Stimulated activated CD4-positive, alpha-beta T cell treated with anti-CD3 and anti-CD28 coated beads, Interleukin-2, amount 100 ng/mL, for 24 hours (primary cell): ENCODE measurements at regions not wholly inside any gene's neighbourhood (a gene's known extent, or its start where the extent isn't known, plus 50 kb on each side); places are given as distances from the start of the nearest gene placed in this dataset.

Experiments used
- DNase-seq, 2 donors: peaks; one replicate each; pipeline ENCODE4 v3.0.0-alpha.2; 2020

GRCh38 chr18:10059610-10060468 lies 146.0 kb downstream of the VAPA start:
- DNase-seq: no peak

- DNase-seq: no peak
Observed at GRCh38 chr18:10060469-10060782, 146.6 kb downstream of the VAPA start.

GRCh38 chr18:10060841-10061240 lies 147.0 kb downstream of the VAPA start:
- no peak for DNase-seq

GRCh38 chr18:10061566-10062140 lies 147.8 kb downstream of the VAPA start:
- DNase-seq: no peak

GRCh38 chr18:10062302-10063300 lies 148.8 kb downstream of the VAPA start:
- DNase-seq: no peak

DNA sequence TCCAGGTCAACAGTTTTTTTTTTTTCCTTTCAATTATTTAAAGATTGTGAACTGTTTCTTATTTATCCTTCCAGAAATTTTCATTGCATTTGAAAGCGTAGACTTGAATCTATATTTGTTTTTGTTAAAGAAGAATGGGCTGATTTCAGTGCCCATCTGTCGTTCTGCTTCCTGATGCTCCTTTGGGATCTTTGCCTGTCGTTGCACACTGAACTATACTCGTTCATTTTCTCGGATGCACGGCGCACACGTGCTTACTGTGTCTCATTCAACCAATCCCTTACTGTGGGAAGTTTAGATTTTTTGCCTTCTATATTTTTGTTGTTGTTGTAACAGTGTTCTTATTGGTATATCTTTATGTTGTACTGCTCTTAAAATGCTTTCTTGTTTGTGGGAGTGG lies 149.7 kb downstream of the VAPA start:
- DNase-seq: no peak

DNA sequence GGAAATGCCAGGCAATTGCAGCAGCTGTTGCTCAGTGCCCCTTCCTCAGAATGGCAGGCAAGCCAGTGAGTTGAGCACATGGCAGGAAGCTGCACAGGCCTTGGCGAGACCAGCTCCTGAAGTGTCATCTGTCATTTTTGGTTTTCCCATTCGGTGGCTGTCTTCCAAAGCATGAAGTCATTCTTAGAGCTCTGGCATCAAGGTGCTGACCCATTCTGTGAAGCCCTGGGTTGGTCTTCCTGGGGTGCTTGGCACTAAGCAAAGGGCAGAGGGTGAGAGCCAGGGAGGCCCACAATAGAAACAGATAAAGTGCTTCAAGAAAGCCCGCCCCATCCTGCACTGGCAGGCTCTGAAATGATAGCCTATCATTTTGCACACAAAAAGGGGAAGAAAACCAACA lies 150.5 kb downstream of the VAPA start:
- no peak for DNase-seq

DNA sequence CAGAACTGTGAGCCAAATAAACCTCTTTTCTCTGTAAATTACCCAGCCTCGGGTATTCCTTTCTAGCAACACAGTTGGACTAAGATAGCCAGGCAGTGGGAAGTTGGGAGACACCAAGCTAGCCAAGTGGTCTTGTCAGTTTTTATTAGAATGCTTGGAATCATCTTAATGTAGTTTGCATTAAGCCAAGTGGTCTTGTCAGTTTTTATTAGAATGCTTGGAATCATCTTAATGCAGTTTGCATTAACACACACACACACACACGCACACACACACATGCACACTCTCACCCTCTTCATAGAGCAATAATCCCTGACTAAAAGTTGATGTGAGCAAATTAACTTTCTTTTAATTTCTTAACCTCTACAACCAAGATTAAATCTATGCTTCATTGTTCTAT lies 151.5 kb downstream of the VAPA start:
- no peak for DNase-seq

DNA sequence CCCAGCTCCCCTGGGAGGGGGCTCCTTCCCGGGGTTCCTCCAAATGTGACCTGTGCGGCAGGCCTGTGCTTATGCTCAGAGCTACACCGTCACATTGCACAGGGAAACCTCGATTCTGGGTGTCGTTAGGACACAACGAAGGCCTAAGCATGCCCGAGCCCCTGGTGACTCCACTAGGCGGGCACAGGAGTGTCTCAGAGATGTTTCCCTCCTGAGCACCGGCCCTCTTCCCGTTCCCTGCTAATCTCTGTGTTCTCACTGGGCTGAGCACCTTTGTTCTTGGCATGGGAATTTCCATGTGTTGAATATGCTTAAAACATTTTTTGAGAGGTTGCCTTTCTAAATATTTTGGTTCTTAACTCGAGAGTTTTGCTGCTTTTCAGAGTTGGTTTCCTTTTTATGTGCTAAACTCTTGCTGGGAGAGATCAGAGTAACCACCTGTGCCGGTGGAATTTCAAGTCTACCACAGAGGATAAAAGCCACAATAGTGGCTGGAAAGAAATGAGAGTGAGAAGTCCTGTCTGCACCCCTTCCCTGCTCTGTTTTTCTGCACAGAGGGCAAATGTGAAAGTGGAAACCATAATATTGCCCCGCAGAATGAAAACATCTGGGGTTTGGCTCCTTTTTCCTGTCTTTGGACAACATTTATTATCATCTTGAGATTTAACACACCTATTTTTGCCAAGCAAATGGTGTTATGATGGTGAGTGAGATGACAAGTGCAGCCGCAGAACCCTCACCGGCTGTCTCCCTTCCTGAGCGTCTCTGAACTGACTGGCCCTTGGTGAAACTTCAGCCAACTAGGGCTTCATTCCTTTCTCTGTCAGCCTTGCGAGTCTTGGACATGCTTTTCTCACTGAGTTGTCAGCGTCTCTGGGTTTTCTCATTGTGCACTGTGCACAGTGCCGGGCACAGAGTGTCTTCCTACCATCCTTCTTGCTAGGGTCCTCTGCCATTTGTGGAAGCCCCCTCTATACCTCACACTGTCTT lies 154.1 kb downstream of the VAPA start:
- no peak for DNase-seq

DNA sequence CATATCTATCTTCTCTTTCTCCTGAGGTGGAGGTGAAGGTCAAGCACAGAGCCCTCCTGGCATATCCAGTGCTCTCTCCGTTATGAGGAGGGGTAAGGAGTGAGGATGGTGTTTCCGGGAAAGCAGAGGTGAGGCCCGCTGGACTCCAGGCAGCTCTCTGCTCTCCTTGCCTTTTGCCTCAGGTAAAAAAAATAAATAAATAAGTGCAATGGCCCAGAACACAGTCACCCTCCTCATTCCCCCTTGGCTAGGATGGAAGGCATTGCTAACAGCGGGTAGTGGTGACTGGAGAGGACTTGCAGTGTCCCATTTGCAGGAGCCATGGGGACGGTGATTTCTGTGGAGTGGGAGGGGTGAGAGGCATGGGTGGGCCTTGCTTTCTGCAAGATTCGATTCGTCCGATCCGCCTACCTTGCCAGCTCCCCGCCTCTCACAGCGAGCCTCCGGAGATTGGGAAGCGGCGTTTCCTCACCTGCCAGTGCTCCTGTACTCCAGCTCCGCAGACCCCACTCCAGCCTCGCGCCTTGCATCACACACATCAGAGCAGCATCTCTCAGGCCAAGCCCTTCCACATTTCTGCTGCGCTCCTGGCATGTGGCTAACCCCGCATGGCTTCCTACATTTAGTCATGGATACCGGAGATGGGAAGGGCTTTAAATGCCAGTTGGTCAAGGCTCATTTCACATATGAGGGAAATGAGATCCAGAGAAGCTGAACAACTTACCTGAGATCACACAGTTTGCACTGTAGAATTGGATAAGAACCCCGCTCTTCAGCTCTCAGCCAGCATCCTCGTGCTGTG lies 155.2 kb downstream of the VAPA start:
- DNase-seq: no peak

DNA sequence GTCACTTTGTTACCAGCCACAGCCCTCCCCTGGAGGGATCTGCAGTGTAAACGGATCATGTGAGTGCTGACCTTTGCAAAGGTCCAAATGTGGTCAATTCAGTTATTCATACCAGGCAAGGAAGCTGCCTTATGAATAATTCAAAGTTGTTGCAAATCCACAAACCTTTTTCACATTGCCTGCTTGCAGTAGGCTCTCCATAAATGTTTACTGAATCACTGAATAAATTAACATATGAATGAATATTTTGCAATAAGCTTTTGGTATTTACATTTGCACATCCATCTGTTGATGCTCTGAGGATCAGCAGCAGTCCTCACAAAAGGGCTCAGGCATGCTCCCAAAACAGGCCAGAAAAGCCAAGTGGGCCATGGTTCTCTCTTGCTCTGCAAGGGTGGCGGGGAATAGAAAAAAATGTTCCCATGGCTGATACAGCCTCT lies 156.8 kb downstream of the VAPA start:
- DNase-seq: no peak

GRCh38 chr18:10072671-10073175 lies 158.9 kb downstream of the VAPA start:
- DNase-seq: no peak

DNA sequence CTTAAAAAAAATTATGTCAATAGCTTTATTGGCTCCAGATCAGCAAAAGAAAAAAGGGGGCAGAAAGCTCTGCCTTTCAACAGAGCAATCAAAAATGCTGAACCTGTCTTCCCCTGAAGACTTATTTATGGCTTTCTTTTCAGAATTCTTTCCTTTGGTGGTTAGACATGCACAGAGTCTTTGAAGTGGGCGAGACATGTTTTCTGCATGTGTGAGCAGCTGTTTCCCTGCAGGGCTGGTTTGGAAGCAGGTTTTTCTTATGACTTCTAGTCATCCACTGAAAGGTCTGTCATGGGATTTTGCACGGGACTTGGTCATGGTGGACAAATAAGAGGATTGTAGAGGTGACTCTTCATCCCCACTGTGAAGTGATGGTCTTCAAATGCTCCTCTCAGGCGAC lies 160.3 kb downstream of the VAPA start:
- no peak for DNase-seq

- DNase-seq: no peak
Observed at GRCh38 chr18:10074728-10075127, 160.9 kb downstream of the VAPA start.

DNA sequence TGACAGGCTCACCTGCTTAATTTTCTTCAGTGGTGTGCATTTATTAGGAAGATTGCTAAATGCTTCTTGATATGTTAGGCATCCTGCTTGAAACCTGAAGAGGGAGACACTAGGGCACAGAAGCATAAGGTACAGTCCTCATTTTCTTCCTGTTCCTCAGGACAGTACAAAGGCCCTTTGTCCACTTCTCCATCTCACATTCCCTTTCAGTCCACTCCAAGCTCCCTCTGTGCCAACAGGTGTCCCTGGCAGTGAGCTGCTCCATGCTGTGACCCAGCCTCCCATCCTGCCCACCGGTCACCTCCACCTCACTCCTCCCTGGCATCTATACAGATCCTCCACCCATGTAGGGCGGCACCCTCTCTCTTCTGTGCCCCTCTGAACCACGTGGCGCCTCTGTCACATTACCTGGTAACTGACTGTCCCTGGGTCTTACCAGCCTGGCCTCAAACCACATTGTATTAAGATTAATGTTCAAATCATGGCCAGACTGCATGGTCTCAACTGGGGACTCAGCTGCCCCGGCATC lies 162.8 kb downstream of the VAPA start:
- DNase-seq: no peak

DNA sequence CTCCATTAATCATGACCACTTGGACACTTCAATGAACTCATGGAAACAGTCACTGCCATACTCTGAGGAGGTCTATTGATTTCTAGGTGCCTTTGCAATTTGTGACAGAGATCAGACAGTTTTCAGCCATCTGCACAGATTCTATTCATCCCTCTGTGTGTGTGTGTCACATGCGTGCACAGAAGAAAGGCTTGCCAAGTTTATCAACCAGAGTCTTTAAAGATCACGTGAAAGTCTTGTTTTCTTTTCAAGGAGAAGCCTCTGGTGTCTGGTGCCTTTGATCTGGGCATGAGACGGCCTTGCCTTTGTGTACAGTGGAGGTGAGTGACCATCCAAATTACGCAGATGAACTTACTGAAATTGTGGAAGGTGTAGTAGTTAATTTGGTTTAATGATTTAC lies 164.2 kb downstream of the VAPA start:
- no peak for DNase-seq

DNA sequence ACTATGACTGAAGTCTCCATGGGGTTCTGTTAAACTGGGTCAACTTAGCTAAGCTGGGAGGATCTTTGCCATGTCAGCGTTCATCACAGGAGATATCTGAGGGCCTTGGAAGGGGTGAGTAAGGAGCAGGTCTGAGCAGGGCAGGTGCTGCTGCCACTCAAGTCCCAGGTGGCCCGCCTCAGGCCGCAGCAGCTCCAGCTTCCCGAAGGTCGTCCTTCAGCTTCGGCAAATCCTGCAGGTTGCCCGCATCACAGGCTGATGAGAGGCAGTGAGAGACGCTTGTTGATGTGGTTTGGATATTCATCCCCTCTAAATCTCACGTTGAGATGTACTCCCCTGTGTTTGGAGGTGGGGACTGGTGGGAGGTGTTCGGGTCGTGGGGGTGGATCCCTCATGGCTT lies 166.6 kb downstream of the VAPA start:
- no peak for DNase-seq

DNA sequence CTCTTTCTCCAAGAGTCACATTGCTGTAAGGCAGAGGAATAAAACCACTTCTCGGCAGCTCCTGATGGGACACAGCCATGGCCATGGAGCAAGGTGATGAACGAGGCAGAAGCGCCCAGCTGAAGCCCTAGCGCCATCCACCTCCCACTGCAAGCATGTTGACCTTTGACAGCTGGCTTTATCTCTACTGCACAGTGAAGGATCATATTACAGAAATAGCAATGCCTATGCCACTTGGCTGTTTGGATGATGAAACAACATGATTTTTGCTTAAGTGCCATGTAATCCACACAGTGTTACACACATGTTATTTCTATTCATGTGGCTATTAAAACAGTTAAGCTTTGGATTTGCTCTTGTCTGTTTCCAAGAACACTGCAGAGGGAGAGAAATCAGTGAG lies 167.7 kb downstream of the VAPA start:
- DNase-seq: no peak

DNA sequence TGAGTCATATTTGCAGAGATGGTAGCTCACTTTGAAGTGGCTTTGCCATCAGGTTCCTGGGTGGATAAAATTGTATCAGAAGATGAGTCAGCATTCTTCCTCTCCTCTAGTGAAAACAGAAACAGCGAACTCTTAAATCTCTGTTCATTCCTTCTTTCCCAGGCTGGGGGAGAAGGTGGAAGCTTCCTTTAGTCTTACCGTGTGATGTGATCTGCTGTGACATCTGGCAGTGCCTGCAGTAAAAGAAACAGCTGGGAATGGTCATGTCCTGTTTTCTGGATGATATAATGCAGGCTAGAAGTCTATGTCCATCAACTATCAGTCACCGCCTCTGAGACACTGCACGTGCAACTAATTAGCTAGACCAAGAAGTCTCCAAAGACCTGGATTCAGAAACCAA lies 171.6 kb downstream of the VAPA start:
- no peak for DNase-seq

- DNase-seq: no peak
Observed at GRCh38 chr18:10085876-10086275, 172.1 kb downstream of the VAPA start.
